Stomach (tissue), 4 donors: ENCODE measurements at regions not wholly inside any gene's neighbourhood (a gene's known extent, or its start where the extent isn't known, plus 50 kb on each side); places are given as distances from the start of the nearest gene placed in this dataset.

Experiments used
- POLR2A ChIP-seq, 4 donors: fragments of 450-650 bp; IDR thresholded peaks; one replicate each; pipeline ENCODE4 v1.6.1; 2016; ENCODE audit warnings: antibody characterized with exemption in 4 of 4, control low read depth in 2 of 4, mild to moderate bottlenecking in 1 of 4, moderate library complexity in 1 of 4
- POLR2AphosphoS5 ChIP-seq, 3 donors: sonication (generic); formaldehyde crosslinking; IDR thresholded peaks; one replicate each; pipeline ENCODE4 v1.6.1; 2016; ENCODE audit warnings: antibody characterized with exemption in 3 of 3
- TF ChIP-seq, protein P1 (sequence below), 7 experiments: fragments of 450-650 bp in 4 of 7; fragments of 200-600 bp in 3 of 7; sonication (generic) in 3 of 7; IDR thresholded peaks; one replicate each; pipeline ENCODE4 v1.5.1; 2016 to 2019; ENCODE audit warnings: antibody characterized with exemption in 7 of 7, control low read depth in 2 of 7, mild to moderate bottlenecking in 1 of 7

DNA sequence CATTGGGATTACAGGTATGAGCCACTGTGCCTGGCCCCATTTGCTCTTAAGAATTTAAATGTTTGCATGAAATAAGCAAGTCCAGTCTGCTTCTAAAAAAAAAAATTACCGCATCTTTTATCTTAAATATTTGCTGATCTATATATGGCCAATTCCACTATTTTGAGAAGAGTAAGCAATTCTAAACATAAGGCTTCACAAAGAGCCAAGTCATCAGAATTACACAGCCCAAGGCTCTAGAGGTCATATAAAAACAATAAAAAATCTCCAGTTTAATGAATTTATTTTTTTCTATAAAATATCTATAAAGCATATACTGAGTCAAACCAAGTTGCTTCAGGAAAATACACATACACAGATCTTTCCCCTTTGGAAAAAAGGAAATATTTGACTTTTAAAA lies 79.0 kb upstream of the CPNE8 start:
- TF ChIP-seq, protein P1, sequence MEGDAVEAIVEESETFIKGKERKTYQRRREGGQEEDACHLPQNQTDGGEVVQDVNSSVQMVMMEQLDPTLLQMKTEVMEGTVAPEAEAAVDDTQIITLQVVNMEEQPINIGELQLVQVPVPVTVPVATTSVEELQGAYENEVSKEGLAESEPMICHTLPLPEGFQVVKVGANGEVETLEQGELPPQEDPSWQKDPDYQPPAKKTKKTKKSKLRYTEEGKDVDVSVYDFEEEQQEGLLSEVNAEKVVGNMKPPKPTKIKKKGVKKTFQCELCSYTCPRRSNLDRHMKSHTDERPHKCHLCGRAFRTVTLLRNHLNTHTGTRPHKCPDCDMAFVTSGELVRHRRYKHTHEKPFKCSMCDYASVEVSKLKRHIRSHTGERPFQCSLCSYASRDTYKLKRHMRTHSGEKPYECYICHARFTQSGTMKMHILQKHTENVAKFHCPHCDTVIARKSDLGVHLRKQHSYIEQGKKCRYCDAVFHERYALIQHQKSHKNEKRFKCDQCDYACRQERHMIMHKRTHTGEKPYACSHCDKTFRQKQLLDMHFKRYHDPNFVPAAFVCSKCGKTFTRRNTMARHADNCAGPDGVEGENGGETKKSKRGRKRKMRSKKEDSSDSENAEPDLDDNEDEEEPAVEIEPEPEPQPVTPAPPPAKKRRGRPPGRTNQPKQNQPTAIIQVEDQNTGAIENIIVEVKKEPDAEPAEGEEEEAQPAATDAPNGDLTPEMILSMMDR (IDR thresholded peaks at IDR 0.05), result no peak
- TF ChIP-seq POLR2AphosphoS5 (IDR thresholded peaks at IDR 0.05) (no peak), POLR2A (IDR thresholded peaks at IDR 0.05) (no peak)
